DND-41 (cell line): ENCODE measurements at regions not wholly inside any gene's neighbourhood (a gene's known extent, or its start where the extent isn't known, plus 50 kb on each side); places are given as distances from the start of the nearest gene placed in this dataset.

Experiments
- EZH2 ChIP-seq: IDR thresholded peaks from 3 replicates; pipeline ENCODE4 v1.6.1; 2012; ENCODE audit warnings: borderline replicate concordance, low read depth, mild to moderate bottlenecking, moderate library complexity, low read length, inconsistent platforms; ENCODE audit not compliant: severe bottlenecking
- TF ChIP-seq, protein P1 (sequence below): IDR thresholded peaks from 2 replicates; pipeline ENCODE4 v1.5.1; 2012; ENCODE audit warnings: borderline replicate concordance, low read length, moderate library complexity, mild to moderate bottlenecking; ENCODE audit not compliant: poor library complexity, severe bottlenecking; ENCODE audit errors: extremely low read depth

DNA sequence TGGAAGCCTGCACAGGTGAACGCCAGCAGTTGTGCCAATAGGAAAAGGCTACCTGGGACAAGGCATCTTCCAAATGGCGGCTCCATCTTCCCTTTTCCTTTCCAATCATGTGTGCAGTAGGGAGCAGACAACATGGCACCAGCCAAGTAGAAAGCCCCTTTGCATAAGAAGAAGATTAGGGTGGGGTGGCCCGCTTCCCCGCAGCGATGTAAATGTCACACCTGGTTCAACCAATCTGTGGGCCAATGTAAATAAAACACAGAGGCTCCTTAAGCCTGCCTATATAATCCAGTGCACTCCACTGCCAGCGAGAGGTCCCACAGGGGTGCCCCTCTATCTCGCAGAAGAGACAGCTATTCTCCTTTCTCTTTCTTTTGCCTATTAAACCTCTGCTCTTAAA lies 468.4 kb upstream of the CRIM1 start:
- TF ChIP-seq, protein P1, sequence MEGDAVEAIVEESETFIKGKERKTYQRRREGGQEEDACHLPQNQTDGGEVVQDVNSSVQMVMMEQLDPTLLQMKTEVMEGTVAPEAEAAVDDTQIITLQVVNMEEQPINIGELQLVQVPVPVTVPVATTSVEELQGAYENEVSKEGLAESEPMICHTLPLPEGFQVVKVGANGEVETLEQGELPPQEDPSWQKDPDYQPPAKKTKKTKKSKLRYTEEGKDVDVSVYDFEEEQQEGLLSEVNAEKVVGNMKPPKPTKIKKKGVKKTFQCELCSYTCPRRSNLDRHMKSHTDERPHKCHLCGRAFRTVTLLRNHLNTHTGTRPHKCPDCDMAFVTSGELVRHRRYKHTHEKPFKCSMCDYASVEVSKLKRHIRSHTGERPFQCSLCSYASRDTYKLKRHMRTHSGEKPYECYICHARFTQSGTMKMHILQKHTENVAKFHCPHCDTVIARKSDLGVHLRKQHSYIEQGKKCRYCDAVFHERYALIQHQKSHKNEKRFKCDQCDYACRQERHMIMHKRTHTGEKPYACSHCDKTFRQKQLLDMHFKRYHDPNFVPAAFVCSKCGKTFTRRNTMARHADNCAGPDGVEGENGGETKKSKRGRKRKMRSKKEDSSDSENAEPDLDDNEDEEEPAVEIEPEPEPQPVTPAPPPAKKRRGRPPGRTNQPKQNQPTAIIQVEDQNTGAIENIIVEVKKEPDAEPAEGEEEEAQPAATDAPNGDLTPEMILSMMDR = no peak
- no peak for TF ChIP-seq EZH2
